Embryonic facial prominence (tissue), 1 donor: ENCODE measurements at regions not wholly inside any gene's neighbourhood (a gene's known extent, or its start where the extent isn't known, plus 50 kb on each side); places are given as distances from the start of the nearest gene placed in this dataset.

Source experiments
- DNase-seq: peaks from one replicate; pipeline ENCODE4 v3.0.0-alpha.2; 2016; ENCODE audit errors: extremely low spot score

DNA sequence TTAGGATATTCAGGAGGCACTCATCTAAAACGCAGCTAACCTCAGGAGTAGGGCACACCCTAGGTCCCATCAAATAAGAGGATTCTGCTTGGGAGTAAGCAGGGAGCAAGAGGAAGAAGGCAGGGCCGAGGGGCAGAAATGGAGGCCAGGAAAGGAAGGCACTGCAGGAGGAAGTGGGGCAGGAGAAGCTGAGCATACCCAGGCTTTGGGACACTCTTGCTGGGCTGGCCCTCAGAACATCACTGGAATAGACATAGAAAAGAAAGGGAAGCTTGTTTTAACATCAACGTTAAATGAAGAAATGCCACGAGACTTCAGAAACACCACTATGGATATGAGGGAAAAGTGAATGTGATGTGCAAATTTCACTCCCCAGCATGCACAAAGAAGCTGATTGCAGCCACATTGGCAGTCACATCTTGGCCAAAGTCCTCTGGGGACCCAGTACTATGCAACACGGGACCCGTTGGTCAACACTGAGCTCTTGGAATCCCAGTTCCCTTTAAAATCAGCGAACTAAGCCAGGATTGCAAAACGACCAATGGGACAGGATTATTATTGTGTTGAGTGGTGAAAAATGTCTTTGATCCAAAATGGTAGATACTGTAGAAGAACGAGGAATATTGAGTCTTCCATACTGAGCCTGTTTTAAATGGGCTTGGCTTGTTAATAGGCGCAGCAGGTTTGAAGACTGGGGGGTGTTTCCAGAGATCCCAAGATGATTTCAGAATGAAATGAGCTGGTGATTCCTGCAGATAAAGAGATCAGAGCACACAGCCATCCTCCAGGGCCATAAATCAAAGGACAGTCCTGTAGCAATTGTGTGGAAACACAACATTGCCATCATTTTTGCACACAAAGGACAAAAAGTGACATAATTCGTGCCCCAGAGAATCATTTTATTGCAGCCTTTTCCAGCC lies 152.4 kb downstream of the TOMM20 start:
- DNase-seq = no peak

GRCh38 chr1:234975122-234975940 lies 153.3 kb downstream of the TOMM20 start:
- no peak for DNase-seq

- DNase-seq = no peak
These were observed 155.0 kb downstream of the TOMM20 start for GRCh38 chr1:234973426-234974250.

DNA sequence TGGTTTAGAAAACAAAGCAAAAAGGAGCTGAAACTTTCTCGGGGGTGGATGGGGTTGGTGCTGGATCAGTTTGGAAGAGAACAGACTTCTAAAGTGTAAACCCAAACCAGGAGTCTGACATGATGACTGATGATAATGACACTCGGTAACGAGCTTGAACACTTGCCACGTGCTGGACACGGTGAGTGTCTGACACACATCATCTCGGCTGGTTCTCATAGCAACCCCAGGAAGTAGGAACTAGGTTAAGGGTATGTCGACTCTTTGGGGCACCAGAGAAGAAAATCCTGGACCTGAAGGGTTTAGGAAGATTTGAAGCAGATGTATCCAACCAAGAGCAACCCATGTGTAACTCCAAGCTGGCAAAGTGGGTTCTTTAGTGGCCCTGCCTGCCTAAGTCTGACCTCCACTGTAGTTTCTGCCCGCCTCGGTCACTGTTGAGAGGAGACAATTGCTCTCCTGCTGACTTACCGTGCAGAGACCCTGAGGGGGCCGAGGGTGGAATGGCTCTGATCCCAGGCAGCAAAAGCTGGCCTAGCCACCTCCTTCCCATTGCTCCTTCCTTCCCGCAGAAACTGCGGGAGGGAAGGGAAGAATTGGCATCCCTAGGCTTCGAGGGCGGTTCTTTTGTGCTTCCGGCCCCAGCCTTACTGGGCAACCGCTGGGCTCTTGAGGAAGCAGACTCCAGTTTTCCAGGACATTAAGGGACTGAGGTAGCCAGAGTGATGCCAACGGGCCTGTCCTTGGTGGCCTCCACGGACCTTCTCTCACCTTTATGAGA lies 156.0 kb downstream of the TOMM20 start:
- no peak for DNase-seq

DNA sequence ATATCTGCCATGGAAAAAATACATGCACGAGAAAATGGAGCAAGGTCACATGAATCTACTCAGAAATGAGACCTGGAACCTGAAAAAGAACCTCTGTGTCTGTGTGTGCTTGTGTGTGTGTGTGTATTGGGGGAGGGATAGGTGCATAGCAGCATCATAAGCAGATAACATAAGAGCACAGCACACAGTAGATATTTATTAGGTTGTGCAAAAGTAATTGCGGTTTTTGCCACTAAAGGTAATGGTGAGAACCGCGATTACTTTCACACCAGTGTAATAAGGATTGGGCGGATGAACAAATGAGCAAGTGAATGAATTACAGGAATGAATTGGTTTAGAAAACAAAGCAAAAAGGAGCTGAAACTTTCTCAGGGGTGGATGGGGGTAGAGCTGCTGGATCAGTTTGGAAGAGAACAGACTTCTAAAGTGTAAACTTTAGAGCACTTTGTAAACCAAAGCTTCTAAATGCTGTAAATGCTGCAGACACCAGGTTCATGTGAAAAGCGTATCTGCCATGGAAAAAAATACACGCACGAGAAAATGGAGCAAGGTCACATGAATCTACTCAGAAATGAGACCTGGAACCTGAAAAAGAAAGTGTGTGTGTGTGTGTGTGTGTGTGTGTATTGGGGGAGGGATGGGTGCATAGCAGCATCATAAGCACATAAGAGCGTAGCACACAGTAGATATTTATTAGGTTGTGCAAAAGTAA lies 156.9 kb downstream of the TOMM20 start:
- DNase-seq = no peak

DNA sequence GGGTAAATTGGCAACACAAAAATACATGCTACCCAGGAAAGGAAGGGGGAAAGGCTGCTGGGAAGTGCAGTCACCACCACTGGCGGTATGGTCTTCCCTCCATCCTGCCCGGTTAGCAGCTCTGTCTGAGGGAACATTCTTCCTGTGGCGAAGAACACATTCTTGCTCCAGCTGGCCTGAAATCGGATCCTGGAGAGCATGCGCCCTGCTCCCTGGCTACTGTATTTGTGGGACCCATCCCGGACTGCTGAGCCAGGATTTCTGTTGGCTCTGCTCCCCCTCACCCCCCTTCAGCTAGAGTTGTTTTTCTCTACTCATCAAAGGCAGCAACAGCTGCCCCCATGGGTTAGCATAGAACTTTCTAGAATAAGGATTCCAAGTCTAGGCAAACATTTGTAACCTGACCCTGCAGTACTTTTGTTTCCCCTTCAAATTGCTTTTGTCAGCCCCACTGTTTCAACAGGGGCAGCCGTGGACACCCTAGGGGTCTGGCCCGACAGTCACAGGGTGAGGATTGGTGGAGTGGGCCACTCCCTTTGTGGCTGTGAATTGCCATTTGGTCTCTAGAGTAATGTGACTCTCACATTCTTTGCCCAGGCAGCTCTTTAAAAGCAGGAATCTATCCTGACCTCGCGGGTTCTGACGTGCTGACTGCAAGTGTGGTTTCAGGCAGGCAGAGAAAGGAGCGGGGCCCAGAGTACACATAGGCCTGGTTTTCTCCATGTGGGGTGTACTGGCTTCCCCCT lies 157.7 kb downstream of the TOMM20 start:
- peak; percentile 91 for DNase-seq

DNA sequence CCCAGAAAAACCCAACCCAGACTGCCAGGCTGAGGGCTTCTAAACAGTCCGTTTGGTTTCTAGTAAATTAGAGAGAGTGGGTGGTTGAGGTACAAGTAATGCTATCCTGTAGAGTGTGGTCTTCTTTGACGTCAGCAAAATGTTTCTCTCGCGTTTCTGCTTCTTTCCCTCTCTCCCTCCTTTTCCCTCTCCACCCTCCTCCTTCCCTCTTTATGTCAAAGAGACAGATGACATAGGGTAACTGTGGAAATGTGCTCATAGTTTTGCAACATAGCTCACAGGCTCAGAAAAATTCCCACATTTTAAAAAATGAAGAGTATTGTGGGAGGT lies 158.3 kb downstream of the TOMM20 start:
- peak; percentile 93 for DNase-seq

DNA sequence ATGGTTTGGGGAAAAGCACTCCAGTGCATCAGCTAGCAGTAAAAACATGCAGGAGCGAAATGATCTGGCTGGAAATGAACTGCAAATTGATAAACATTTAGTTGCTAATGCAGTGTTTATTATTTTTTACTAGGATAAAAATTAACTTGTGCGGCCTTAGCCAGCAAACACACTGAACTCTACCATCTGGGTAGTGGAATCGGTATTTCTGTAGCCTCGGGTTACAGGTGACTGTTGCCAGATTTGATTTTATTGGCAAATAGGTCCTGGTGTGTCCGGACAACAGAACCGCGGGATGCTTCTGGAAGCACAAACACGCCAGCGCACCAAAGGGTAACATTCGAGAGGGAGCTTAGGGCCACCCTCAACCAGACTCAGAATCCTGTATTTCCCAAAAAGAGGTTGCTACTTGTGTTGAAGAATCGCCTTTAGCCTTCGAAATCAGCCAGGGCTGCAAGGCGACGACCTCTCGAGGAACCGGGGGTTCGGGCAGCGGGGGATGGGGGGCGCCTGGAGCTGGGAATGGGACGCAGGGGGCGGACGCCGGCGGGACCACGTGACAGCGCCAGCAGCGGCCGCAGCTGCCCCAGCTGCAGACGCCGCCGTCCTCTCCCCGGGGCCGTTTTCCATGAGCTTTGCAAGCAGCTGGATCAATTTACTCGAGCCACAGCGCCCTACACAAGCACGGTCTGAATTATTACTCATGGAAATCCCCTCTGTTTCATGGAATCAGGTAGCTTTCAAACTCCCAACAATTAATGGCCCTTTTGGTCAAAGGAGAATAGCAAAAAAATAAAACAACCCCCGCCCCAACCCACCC lies 158.8 kb downstream of the TOMM20 start:
- DNase-seq = peak; percentile 75

GRCh38 chr1:234969011-234969441 lies 159.6 kb downstream of the TOMM20 start:
- DNase-seq = no peak

DNA sequence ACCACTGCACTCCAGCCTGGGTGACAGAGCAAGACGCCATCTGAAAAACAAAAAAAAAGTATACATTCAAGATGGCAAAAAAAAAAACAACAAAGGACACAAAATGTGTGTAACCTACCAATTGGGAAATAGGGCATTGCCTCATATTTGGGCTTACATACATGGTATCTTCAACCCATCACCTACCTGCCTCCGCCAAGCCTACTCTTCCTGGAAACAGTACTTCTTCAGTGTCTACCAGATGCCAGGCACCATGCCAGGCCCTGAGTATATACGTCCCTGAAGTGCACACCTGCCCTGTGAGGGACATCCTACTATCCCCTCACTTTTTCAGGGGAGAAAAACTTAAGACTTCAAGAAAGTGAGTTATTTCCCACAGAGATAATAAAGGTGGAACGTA lies 160.2 kb downstream of the TOMM20 start:
- no peak for DNase-seq

- DNase-seq = no peak
These were observed 161.5 kb downstream of the TOMM20 start for GRCh38 chr1:234967121-234967520.

DNA sequence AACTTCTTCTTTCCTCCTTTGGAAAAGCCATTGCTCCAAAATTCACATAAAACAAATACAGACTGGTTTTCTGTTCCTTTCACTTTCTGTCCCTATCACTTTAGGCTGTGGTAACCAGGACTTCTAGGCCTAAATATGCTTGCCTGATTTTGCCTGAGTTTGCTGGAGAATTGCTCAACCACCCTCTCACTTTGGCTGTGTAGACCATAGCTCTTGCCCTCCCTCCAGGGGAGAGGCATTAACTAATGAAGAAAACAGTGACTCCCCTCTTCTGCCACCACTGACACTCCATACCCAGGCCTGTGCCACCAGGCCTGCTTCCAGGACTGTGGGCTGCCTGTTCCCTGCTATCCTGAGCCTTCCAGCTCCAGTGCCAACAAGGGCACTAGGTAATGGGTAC lies 163.5 kb downstream of the TOMM20 start:
- no peak for DNase-seq

DNA sequence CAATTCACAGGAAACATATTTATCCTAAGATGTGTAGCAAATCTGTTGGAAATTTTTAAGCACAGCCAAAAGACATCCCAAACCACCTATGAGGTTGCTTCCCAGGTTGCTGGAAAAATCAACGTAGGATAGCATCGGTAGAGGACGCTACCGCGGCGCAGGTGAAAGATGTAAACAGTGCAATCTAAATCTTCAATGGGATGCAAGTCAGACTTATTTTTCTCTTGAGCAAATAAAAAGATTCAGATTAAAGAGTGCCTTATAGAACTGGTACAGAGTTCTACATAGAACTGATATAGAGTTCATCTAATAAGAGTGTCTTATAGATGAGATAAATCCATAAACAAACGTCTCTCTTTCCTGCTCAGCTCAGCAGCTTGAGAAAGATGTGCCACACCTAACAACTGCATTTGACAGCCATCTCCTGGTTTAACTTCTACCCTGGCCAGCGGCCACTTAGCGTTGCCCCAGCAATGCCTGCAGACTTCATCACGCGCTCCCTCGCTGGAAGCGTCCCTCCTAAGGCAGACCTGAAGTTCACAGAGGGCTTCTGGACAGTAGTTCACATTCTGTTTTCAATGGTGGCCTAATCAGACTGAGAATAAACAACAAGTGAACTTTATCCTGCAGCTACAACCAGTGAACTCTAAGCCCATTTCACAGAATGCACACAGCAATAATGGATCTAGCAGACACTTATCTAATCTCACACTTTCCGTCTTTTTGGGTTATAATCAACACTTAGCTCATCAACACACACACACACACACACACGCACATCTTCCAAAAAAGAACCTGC lies 164.5 kb downstream of the TOMM20 start:
- no peak for DNase-seq

- DNase-seq = no peak
These were observed 165.3 kb downstream of the TOMM20 start for GRCh38 chr1:234963180-234963903.

GRCh38 chr1:234962340-234962989 lies 166.2 kb downstream of the TOMM20 start:
- peak; percentile 84 for DNase-seq

DNA sequence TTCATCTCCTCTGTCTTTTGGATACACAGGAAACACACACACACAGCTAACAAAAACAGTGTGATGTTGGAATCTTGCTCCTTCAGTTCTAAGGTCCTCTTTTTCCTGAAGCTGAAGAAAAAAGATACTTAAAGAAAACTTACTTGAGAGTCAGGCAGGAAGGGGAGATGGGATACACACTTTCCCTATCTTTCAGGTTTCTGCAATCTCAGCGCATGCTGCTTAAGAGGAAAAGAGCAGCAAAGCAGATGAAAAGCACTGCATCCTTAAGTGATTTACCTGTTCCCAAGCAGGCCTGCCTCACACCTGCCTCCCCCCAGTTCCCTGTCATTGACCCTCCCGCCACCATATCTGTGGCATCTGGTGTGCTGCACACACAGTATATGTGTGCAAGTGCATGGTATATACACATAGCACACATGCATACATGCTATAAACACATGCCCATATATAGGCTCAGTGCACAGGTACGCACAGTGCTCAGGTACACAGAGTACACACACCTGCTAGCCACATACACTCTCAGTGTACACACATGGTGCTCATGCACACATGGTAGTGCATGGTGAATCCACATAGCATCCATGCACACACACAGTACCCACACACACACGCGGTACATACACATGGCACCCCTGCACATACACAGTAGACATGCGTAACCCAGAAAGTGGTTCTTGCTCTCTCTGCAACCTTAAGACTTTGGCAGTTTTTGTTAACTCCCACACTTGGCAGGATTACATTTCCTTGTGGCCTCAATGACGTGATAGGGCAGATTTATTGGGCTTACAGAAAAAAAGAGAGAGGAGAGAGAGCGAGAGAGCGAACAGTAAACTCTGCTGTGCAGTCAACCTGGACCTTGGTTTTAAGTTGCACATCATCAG lies 166.9 kb downstream of the TOMM20 start:
- peak; percentile 36 for DNase-seq
